ENCODE measurements at regions not wholly inside any gene's neighbourhood (a gene's known extent, or its start where the extent isn't known, plus 50 kb on each side); places are given as distances from the start of the nearest gene placed in this dataset.

DNA sequence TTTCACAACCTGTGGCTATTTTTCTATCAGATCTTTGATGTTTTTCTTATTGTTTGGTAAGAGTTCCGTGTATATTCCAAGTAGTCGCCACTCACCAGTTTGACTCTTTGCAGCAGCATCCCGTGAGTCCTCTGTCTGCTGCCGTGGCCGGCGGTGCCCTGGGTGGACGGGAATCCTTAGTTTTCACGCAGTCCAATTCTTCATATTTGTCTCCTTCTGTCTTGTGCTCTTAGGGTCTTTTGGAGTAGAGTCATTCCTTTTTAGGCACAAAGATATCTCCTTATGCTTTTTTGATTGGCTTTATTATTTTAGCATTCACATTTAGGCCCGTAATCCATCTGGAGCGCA is 94.9 kb upstream of the MSX1 start:
- CTCF ChIA-PET, result interaction anchor here (0.6 kb wide), 1 partner anchor 350 kb away, joined by 3 read pairs; no protein-coding TSS in a partner anchor
- in situ Hi-C loops (cut with MboI), result loop anchor here (5.0 kb wide), 2 partner anchors 72 to 272 kb away; no protein-coding TSS in a partner anchor
- TF ChIP-seq ASH2L (IDR thresholded peaks at IDR 0.05; ENCODE audit: borderline replicate concordance, low read depth) (no peak), RAD51 (IDR thresholded peaks at IDR 0.05) (no peak), TCF3 (IDR thresholded peaks at IDR 0.05; ENCODE audit: borderline replicate concordance, insufficient read depth, low read depth, low read length) (no peak), SUPT20H (IDR thresholded peaks at IDR 0.05; ENCODE audit: borderline replicate concordance, control insufficient read depth, low read depth, low read length) (no peak), RELA (IDR thresholded peaks at IDR 0.05; ENCODE audit: borderline replicate concordance, partially characterized antibody) (no peak), IKZF1 (conservative IDR thresholded peaks at IDR 0.05) (no peak), ZBED1 (IDR thresholded peaks at IDR 0.05; ENCODE audit: borderline replicate concordance) (no peak), KAT2A (conservative IDR thresholded peaks at IDR 0.05; ENCODE audit: control insufficient read depth, low read depth, low read length) (no peak)
- TF ChIP-seq, protein P1, sequence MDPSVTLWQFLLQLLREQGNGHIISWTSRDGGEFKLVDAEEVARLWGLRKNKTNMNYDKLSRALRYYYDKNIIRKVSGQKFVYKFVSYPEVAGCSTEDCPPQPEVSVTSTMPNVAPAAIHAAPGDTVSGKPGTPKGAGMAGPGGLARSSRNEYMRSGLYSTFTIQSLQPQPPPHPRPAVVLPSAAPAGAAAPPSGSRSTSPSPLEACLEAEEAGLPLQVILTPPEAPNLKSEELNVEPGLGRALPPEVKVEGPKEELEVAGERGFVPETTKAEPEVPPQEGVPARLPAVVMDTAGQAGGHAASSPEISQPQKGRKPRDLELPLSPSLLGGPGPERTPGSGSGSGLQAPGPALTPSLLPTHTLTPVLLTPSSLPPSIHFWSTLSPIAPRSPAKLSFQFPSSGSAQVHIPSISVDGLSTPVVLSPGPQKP (IDR thresholded peaks at IDR 0.05; ENCODE audit: low read depth, low read length), result no peak
- TF ChIP-seq, protein P2, sequence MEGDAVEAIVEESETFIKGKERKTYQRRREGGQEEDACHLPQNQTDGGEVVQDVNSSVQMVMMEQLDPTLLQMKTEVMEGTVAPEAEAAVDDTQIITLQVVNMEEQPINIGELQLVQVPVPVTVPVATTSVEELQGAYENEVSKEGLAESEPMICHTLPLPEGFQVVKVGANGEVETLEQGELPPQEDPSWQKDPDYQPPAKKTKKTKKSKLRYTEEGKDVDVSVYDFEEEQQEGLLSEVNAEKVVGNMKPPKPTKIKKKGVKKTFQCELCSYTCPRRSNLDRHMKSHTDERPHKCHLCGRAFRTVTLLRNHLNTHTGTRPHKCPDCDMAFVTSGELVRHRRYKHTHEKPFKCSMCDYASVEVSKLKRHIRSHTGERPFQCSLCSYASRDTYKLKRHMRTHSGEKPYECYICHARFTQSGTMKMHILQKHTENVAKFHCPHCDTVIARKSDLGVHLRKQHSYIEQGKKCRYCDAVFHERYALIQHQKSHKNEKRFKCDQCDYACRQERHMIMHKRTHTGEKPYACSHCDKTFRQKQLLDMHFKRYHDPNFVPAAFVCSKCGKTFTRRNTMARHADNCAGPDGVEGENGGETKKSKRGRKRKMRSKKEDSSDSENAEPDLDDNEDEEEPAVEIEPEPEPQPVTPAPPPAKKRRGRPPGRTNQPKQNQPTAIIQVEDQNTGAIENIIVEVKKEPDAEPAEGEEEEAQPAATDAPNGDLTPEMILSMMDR (IDR thresholded peaks at IDR 0.05 in 2 of 3, conservative IDR thresholded peaks at IDR 0.05 in 1 of 3; ENCODE audit: control insufficient read depth in 2 of 3, extremely low read depth in 1 of 3, insufficient read depth in 1 of 3, low read depth in 3 of 3, low read length in 3 of 3), result no peak
- TF ChIP-seq, protein P3, sequence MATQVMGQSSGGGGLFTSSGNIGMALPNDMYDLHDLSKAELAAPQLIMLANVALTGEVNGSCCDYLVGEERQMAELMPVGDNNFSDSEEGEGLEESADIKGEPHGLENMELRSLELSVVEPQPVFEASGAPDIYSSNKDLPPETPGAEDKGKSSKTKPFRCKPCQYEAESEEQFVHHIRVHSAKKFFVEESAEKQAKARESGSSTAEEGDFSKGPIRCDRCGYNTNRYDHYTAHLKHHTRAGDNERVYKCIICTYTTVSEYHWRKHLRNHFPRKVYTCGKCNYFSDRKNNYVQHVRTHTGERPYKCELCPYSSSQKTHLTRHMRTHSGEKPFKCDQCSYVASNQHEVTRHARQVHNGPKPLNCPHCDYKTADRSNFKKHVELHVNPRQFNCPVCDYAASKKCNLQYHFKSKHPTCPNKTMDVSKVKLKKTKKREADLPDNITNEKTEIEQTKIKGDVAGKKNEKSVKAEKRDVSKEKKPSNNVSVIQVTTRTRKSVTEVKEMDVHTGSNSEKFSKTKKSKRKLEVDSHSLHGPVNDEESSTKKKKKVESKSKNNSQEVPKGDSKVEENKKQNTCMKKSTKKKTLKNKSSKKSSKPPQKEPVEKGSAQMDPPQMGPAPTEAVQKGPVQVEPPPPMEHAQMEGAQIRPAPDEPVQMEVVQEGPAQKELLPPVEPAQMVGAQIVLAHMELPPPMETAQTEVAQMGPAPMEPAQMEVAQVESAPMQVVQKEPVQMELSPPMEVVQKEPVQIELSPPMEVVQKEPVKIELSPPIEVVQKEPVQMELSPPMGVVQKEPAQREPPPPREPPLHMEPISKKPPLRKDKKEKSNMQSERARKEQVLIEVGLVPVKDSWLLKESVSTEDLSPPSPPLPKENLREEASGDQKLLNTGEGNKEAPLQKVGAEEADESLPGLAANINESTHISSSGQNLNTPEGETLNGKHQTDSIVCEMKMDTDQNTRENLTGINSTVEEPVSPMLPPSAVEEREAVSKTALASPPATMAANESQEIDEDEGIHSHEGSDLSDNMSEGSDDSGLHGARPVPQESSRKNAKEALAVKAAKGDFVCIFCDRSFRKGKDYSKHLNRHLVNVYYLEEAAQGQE (IDR thresholded peaks at IDR 0.05; ENCODE audit: low read depth, low read length), result no peak
- TF ChIP-seq, protein P4, sequence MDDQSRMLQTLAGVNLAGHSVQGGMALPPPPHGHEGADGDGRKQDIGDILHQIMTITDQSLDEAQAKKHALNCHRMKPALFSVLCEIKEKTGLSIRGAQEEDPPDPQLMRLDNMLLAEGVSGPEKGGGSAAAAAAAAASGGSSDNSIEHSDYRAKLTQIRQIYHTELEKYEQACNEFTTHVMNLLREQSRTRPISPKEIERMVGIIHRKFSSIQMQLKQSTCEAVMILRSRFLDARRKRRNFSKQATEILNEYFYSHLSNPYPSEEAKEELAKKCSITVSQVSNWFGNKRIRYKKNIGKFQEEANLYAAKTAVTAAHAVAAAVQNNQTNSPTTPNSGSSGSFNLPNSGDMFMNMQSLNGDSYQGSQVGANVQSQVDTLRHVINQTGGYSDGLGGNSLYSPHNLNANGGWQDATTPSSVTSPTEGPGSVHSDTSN (IDR thresholded peaks at IDR 0.05; ENCODE audit: insufficient replicate concordance, low read depth, low read length), result no peak
- TF ChIP-seq, protein P5, sequence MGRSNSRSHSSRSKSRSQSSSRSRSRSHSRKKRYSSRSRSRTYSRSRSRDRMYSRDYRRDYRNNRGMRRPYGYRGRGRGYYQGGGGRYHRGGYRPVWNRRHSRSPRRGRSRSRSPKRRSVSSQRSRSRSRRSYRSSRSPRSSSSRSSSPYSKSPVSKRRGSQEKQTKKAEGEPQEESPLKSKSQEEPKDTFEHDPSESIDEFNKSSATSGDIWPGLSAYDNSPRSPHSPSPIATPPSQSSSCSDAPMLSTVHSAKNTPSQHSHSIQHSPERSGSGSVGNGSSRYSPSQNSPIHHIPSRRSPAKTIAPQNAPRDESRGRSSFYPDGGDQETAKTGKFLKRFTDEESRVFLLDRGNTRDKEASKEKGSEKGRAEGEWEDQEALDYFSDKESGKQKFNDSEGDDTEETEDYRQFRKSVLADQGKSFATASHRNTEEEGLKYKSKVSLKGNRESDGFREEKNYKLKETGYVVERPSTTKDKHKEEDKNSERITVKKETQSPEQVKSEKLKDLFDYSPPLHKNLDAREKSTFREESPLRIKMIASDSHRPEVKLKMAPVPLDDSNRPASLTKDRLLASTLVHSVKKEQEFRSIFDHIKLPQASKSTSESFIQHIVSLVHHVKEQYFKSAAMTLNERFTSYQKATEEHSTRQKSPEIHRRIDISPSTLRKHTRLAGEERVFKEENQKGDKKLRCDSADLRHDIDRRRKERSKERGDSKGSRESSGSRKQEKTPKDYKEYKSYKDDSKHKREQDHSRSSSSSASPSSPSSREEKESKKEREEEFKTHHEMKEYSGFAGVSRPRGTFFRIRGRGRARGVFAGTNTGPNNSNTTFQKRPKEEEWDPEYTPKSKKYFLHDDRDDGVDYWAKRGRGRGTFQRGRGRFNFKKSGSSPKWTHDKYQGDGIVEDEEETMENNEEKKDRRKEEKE (IDR thresholded peaks at IDR 0.05), result no peak

More for the DNA sequence above, 94.9 kb upstream of the MSX1 start:
- Histone ChIP-seq H3K27me3 (replicated peaks in 1 of 2; ENCODE audit: control insufficient read depth in 2 of 2, insufficient read depth in 2 of 2, low read length in 1 of 2) (no peaks in the 10 kb centered on the region), H3K27ac (ENCODE audit: control insufficient read depth, insufficient read depth) (no peak overlapping the region), H3K36me3 (ENCODE audit: control insufficient read depth in 2 of 2, insufficient read depth in 2 of 2, low read length in 1 of 2) (no peaks in the 10 kb centered on the region), H3K4me3 (no peak overlapping the region), H3K4me1 (ENCODE audit: control insufficient read depth, insufficient read depth, low read length) (peaks cover 21% of the 10 kb centered on the region), H3K4me2 (ENCODE audit: control insufficient read depth, insufficient read depth) (no peak overlapping the region), H3K9ac (ENCODE audit: control insufficient read depth, insufficient read depth, low read length) (no peak overlapping the region), H3K9me3 (replicated peaks; ENCODE audit: control insufficient read depth, insufficient read depth, low read length) (no peaks in the 10 kb centered on the region), H4K20me1 (ENCODE audit: control insufficient read depth, insufficient read depth) (no peaks in the 10 kb centered on the region), H3K79me2 (ENCODE audit: control insufficient read depth, insufficient read depth, low read length) (no peaks in the 10 kb centered on the region), H2AFZ (ENCODE audit: control insufficient read depth, low read depth, low read length) (no peak overlapping the region)
- intact Hi-C loops (cut with micrococcal nuclease; ENCODE audit: unreplicated experiment), result no loop called here
- ChIA-PET POLR2A (interaction anchor here (0.5 kb wide), 1 partner anchor 260 kb away, joined by 3 read pairs; no protein-coding TSS in a partner anchor), SMC1A (ENCODE audit: uncharacterized antibody, unreplicated experiment) (interaction anchor here (1.6 kb wide), 1 partner anchor 32 kb away, joined by 4 read pairs; no protein-coding TSS in a partner anchor), RAD21 (ENCODE audit: unreplicated experiment) (no interaction called here)
- DNase-seq (ENCODE audit: low read depth, low spot score), result no peak
- 96% methylated on average over 10 of the region's 10 CpGs for WGBS (ENCODE audit: insufficient coverage, insufficient replicate concordance, low lambda C conversion rate, missing lambda C conversion rate)
- ATAC-seq, result no peak
- no TSS peak for BruUV-seq (replicated peaks)
- FAIRE-seq, result no peak

Data from GM12878 (cell line).